Common myeloid progenitor, CD34-positive (primary cell): ENCODE measurements at regions not wholly inside any gene's neighbourhood (a gene's known extent, or its start where the extent isn't known, plus 50 kb on each side); places are given as distances from the start of the nearest gene placed in this dataset.

Experiments used
- CTCF ChIA-PET: fragments of 350-600 bp; sonication (Branson Sonifier 250); formaldehyde crosslinking; loops from one replicate; lab custom pipeline; 2021; ENCODE audit warnings: antibody characterized with exemption; lab: Charles Lee
- POLR2A ChIA-PET: fragments of 350-600 bp; sonication (Branson Sonifier 250); formaldehyde crosslinking; loops from one replicate; lab custom pipeline; 2021; ENCODE audit warnings: antibody characterized with exemption; lab: Charles Lee
- DNase-seq, 3 donors: peaks; one replicate each; pipeline versions ENCODE4 v3.0.0 to v3.0.0-alpha.2; 2013
- H3K27ac ChIP-seq, 2 experiments: 1 replicate in 1 of 2; 2 replicates in 1 of 2; pipeline ENCODE4 v1.7.0; 2013; ENCODE audit warnings: inconsistent platforms in 2 of 2, low read length in 2 of 2, mild to moderate bottlenecking in 2 of 2, low read depth in 1 of 2, moderate library complexity in 1 of 2; ENCODE audit not compliant: severe bottlenecking in 2 of 2, insufficient read depth in 1 of 2, poor library complexity in 1 of 2
- H3K27me3 ChIP-seq, 5 experiments: replicated peaks in 2 of 5; 1 replicate in 3 of 5; 2 replicates in 2 of 5; pipeline versions ENCODE4 v1.6.1 to v1.7.0; 2013; ENCODE audit warnings: low read length in 4 of 5, mild to moderate bottlenecking in 2 of 5, moderate library complexity in 2 of 5, inconsistent platforms in 1 of 5; ENCODE audit not compliant: insufficient read depth in 5 of 5, control insufficient read depth in 4 of 5
- H3K36me3 ChIP-seq, 4 experiments: 1 replicate in 2 of 4; 2 replicates in 2 of 4; pipeline versions ENCODE4 v1.6.1 to v1.7.0; 2013; ENCODE audit warnings: low read length in 3 of 4, control low read depth in 1 of 4, mild to moderate bottlenecking in 1 of 4; ENCODE audit not compliant: control insufficient read depth in 4 of 4, insufficient read depth in 4 of 4
- H3K4me1 ChIP-seq, 4 experiments: 1 replicate in 3 of 4; 2 replicates in 1 of 4; pipeline versions ENCODE4 v1.6.1 to v1.7.1; 2013; ENCODE audit warnings: low read length in 3 of 4, mild to moderate bottlenecking in 3 of 4, control low read depth in 1 of 4, inconsistent platforms in 1 of 4, moderate library complexity in 1 of 4; ENCODE audit not compliant: control insufficient read depth in 4 of 4, insufficient read depth in 4 of 4; ENCODE audit errors: control extremely low read depth in 1 of 4
- H3K4me3 ChIP-seq, 7 experiments: 1 replicate in 4 of 7; 2 replicates in 3 of 7; pipeline versions ENCODE4 v1.5.1 to v1.7.0; 2013; ENCODE audit warnings: mild to moderate bottlenecking in 7 of 7, low read length in 6 of 7, moderate library complexity in 6 of 7, inconsistent platforms in 2 of 7, low read depth in 2 of 7, control low read depth in 1 of 7; ENCODE audit not compliant: insufficient read depth in 4 of 7, control insufficient read depth in 1 of 7; ENCODE audit errors: extremely low read depth in 1 of 7
- H3K9me3 ChIP-seq, 5 experiments: 1 replicate in 4 of 5; 2 replicates in 1 of 5; pipeline versions ENCODE4 v1.6.1 to v1.7.1; 2013; ENCODE audit warnings: low read length in 4 of 5, mild to moderate bottlenecking in 2 of 5, inconsistent platforms in 1 of 5, low read depth in 1 of 5, moderate library complexity in 1 of 5; ENCODE audit not compliant: control insufficient read depth in 4 of 5, insufficient read depth in 2 of 5; ENCODE audit errors: control extremely low read depth in 1 of 5
- WGBS: methylation state at CpG from one replicate; pipeline ENCODE4 v1.1.5; 2013; ENCODE audit not compliant: insufficient coverage; 5-methylcytosine and 5-hydroxymethylcytosine counted together

GRCh38 chr11:109933126-109933525 is 160.1 kb upstream of the ZC3H12C start:
- no peaks in the 10 kb centered on the region for H3K36me3 ChIP-seq
- 100% methylated on average over 2 of the region's 4 CpGs for WGBS
- H3K27ac ChIP-seq = no peak overlapping the region
- ChIA-PET POLR2A (no interaction called here), CTCF (interaction anchor here (0.6 kb wide), 1 partner anchor 283 kb away, joined by 3 read pairs; no protein-coding TSS in a partner anchor)
- H3K4me1 ChIP-seq = no peaks in the 10 kb centered on the region
- H3K27me3 ChIP-seq = no peaks in the 10 kb centered on the region
- no peaks in the 10 kb centered on the region for H3K9me3 ChIP-seq
- DNase-seq = no peak
- H3K4me3 ChIP-seq = no peak overlapping the region

- no peaks in the 10 kb centered on the region for H3K4me1 ChIP-seq
- DNase-seq = no peak
- H3K36me3 ChIP-seq = no peaks in the 10 kb centered on the region
- CTCF ChIA-PET = no interaction called here
- no peaks in the 10 kb centered on the region for H3K9me3 ChIP-seq
- WGBS = no CpG with 5 or more reads among the region's 2 CpGs
- no peak overlapping the region for H3K4me3 ChIP-seq
- H3K27me3 ChIP-seq = no peaks in the 10 kb centered on the region
- no peak overlapping the region for H3K27ac ChIP-seq
- POLR2A ChIA-PET = no interaction called here
Measured at GRCh38 chr11:109934151-109934550, 159.0 kb upstream of the ZC3H12C start.

- Histone ChIP-seq H3K4me1 (no peaks in the 10 kb centered on the region), H3K36me3 (no peaks in the 10 kb centered on the region), H3K27ac (no peak overlapping the region), H3K4me3 (no peak overlapping the region), H3K9me3 (no peaks in the 10 kb centered on the region), H3K27me3 (no peaks in the 10 kb centered on the region)
- 95% methylated on average over 2 of the region's 2 CpGs for WGBS
- ChIA-PET CTCF (interaction anchor here (0.5 to 1.0 kb wide), 2 partner anchors 86 to 1155 kb away, joined by 3 to 4 read pairs; no protein-coding TSS in a partner anchor), POLR2A (no interaction called here)
- DNase-seq = no peak
Measured at GRCh38 chr11:109936661-109937180, 156.5 kb upstream of the ZC3H12C start.

- ChIA-PET CTCF (no interaction called here), POLR2A (no interaction called here)
- H3K27me3 ChIP-seq = no peaks in the 10 kb centered on the region
- no peak overlapping the region for H3K4me3 ChIP-seq
- peak in 2 of 3 donors; percentile 18 to 22 for DNase-seq
- H3K36me3 ChIP-seq = no peaks in the 10 kb centered on the region
- H3K27ac ChIP-seq = no peak overlapping the region
- no peaks in the 10 kb centered on the region for H3K9me3 ChIP-seq
- no peaks in the 10 kb centered on the region for H3K4me1 ChIP-seq
Measured at GRCh38 chr11:109937968-109938367, 155.2 kb upstream of the ZC3H12C start.

- no peak overlapping the region for H3K27ac ChIP-seq
- H3K27me3 ChIP-seq = no peaks in the 10 kb centered on the region
- CTCF ChIA-PET = interaction anchor here (0.6 to 3.4 kb wide), 17 partner anchors 12 to 1244 kb away, joined by 3 to 24 read pairs (median 4); no protein-coding TSS in a partner anchor
- H3K4me1 ChIP-seq = no peaks in the 10 kb centered on the region
- POLR2A ChIA-PET = interaction anchor here (0.6 kb wide), 1 partner anchor 255 kb away, joined by 3 read pairs; no protein-coding TSS in a partner anchor
- H3K4me3 ChIP-seq = no peak overlapping the region
- WGBS = no CpG with 5 or more reads among the region's 1 CpG
- no peaks in the 10 kb centered on the region for H3K36me3 ChIP-seq
- peak; percentile 60 to 72 (median 69) for DNase-seq
- H3K9me3 ChIP-seq = no peaks in the 10 kb centered on the region
Measured at GRCh38 chr11:109939166-109939810, 153.9 kb upstream of the ZC3H12C start.

- H3K4me3 ChIP-seq = no peak overlapping the region
- no peaks in the 10 kb centered on the region for H3K27me3 ChIP-seq
- peak in 2 of 3 donors; percentile 28 to 39 for DNase-seq
- H3K9me3 ChIP-seq = no peaks in the 10 kb centered on the region
- no peak overlapping the region for H3K27ac ChIP-seq
- H3K4me1 ChIP-seq = no peaks in the 10 kb centered on the region
- POLR2A ChIA-PET = no interaction called here
- CTCF ChIA-PET = interaction anchor here (0.7 to 3.4 kb wide), 14 partner anchors 34 to 1243 kb away, joined by 3 to 24 read pairs (median 4); no protein-coding TSS in a partner anchor
- 96% methylated on average over 7 of the region's 8 CpGs for WGBS
- no peaks in the 10 kb centered on the region for H3K36me3 ChIP-seq
Measured at GRCh38 chr11:109940816-109941215, 152.4 kb upstream of the ZC3H12C start.
